ENCODE measurements at regions not wholly inside any gene's neighbourhood (a gene's known extent, or its start where the extent isn't known, plus 50 kb on each side); places are given as distances from the start of the nearest gene placed in this dataset.

DNA sequence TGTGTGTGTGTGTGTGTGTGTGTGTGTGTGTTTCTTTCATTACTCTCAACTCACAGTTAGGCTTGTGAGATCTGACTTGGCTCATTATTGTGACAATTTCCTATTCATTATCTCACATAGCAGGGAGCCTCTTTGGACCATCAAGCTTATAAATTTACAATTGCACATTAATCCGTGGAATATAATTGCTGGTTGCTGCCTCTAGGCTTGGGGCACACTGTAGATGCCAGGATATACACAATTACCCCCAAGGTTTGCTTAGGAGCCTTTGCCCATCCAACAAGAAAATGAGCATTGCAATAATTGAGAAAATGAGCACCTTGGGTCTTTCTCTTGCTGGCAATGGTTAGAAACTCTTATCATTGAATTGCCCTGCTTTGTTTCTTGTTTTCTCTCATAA, 161.6 kb upstream of the DMRTA1 start:
- DNase-seq (ENCODE audit: low read depth in 2 of 2), result no peak
- no peaks in the 10 kb centered on the region for H3K9me3 ChIP-seq (ENCODE audit: control insufficient read depth, insufficient read depth, low read depth, low read length)
- no peaks in the 10 kb centered on the region for H4K20me1 ChIP-seq (ENCODE audit: control insufficient read depth, extremely low read depth, insufficient read depth, low read length)
- H3K79me2 ChIP-seq (ENCODE audit: control insufficient read depth, insufficient read depth, low read length), result no peaks in the 10 kb centered on the region
- no peaks in the 10 kb centered on the region for H3K4me1 ChIP-seq (ENCODE audit: control insufficient read depth, extremely low read depth, insufficient read depth, low read length)
- H3K36me3 ChIP-seq (ENCODE audit: control insufficient read depth, insufficient read depth, low read length), result no peaks in the 10 kb centered on the region
- H2AFZ ChIP-seq (ENCODE audit: low read length), result no peak overlapping the region
- no peak overlapping the region for H3K27ac ChIP-seq (ENCODE audit: insufficient read depth, low read length)
- no peak for TF ChIP-seq EZH2 (IDR thresholded peaks at IDR 0.05; ENCODE audit: low read length, missing control alignments)
- TF ChIP-seq, protein P1, sequence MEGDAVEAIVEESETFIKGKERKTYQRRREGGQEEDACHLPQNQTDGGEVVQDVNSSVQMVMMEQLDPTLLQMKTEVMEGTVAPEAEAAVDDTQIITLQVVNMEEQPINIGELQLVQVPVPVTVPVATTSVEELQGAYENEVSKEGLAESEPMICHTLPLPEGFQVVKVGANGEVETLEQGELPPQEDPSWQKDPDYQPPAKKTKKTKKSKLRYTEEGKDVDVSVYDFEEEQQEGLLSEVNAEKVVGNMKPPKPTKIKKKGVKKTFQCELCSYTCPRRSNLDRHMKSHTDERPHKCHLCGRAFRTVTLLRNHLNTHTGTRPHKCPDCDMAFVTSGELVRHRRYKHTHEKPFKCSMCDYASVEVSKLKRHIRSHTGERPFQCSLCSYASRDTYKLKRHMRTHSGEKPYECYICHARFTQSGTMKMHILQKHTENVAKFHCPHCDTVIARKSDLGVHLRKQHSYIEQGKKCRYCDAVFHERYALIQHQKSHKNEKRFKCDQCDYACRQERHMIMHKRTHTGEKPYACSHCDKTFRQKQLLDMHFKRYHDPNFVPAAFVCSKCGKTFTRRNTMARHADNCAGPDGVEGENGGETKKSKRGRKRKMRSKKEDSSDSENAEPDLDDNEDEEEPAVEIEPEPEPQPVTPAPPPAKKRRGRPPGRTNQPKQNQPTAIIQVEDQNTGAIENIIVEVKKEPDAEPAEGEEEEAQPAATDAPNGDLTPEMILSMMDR (conservative IDR thresholded peaks at IDR 0.05 in 1 of 2, IDR thresholded peaks at IDR 0.05 in 1 of 2; ENCODE audit: low read depth in 1 of 2, low read length in 2 of 2), result no peak
- no peak overlapping the region for H3K9ac ChIP-seq (ENCODE audit: insufficient read depth, low read length)
- no peaks in the 10 kb centered on the region for H3K27me3 ChIP-seq (ENCODE audit: control insufficient read depth, insufficient read depth, low read length)
- H3K4me3 ChIP-seq (replicated peaks in 1 of 4; ENCODE audit: control extremely low read depth in 1 of 4, insufficient read depth in 1 of 4, low read depth in 3 of 4, low read length in 4 of 4), result no peak overlapping the region
- H3K4me2 ChIP-seq (ENCODE audit: extremely low read depth, insufficient read depth, low read length), result no peak overlapping the region

- no peak overlapping the region for H3K4me2 ChIP-seq (ENCODE audit: extremely low read depth, insufficient read depth, low read length)
- no peak overlapping the region for H3K4me3 ChIP-seq (replicated peaks in 1 of 4; ENCODE audit: control extremely low read depth in 1 of 4, insufficient read depth in 1 of 4, low read depth in 3 of 4, low read length in 4 of 4)
- no peaks in the 10 kb centered on the region for H3K79me2 ChIP-seq (ENCODE audit: control insufficient read depth, insufficient read depth, low read length)
- H3K9me3 ChIP-seq (ENCODE audit: control insufficient read depth, insufficient read depth, low read depth, low read length), result no peaks in the 10 kb centered on the region
- no peak overlapping the region for H3K9ac ChIP-seq (ENCODE audit: insufficient read depth, low read length)
- no peak overlapping the region for H2AFZ ChIP-seq (ENCODE audit: low read length)
- no peak overlapping the region for H3K27ac ChIP-seq (ENCODE audit: insufficient read depth, low read length)
- no peak for DNase-seq (ENCODE audit: low read depth in 2 of 2)
- no peaks in the 10 kb centered on the region for H3K36me3 ChIP-seq (ENCODE audit: control insufficient read depth, insufficient read depth, low read length)
- H3K27me3 ChIP-seq (ENCODE audit: control insufficient read depth, insufficient read depth, low read length), result no peaks in the 10 kb centered on the region
- H4K20me1 ChIP-seq (ENCODE audit: control insufficient read depth, extremely low read depth, insufficient read depth, low read length), result no peaks in the 10 kb centered on the region
- TF ChIP-seq, protein P1 (conservative IDR thresholded peaks at IDR 0.05 in 1 of 2, IDR thresholded peaks at IDR 0.05 in 1 of 2; ENCODE audit: low read depth in 1 of 2, low read length in 2 of 2), result no peak
- TF ChIP-seq EZH2 (IDR thresholded peaks at IDR 0.05; ENCODE audit: low read length, missing control alignments), result no peak
- H3K4me1 ChIP-seq (ENCODE audit: control insufficient read depth, extremely low read depth, insufficient read depth, low read length), result no peaks in the 10 kb centered on the region
Observed at GRCh38 chr9:22286661-22287060, 160.0 kb upstream of the DMRTA1 start.

DNA sequence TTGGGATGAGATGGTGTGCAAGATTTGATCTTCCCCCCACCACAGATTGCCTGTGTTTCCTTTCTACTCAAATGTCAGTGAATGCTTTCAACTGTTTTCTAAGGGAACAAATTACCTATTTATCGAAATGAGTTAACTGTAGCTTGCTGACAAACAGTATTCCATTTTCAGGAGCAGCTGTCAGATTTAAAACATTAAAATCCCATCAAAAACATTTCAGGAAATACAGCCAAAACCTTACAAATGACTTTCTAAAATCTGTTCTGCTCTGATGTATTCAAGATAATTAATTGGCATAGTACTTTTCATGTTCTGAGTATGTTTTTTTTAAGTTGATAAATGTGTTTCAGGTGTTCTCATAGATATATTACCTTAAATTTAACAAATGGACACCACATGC, 158.0 kb upstream of the DMRTA1 start:
- Histone ChIP-seq H3K4me2 (ENCODE audit: extremely low read depth, insufficient read depth, low read length) (no peak overlapping the region), H3K4me3 (replicated peaks in 1 of 4; ENCODE audit: control extremely low read depth in 1 of 4, insufficient read depth in 1 of 4, low read depth in 3 of 4, low read length in 4 of 4) (no peak overlapping the region), H3K4me1 (ENCODE audit: control insufficient read depth, extremely low read depth, insufficient read depth, low read length) (no peaks in the 10 kb centered on the region), H3K27me3 (ENCODE audit: control insufficient read depth, insufficient read depth, low read length) (no peaks in the 10 kb centered on the region), H3K27ac (ENCODE audit: insufficient read depth, low read length) (no peak overlapping the region), H2AFZ (ENCODE audit: low read length) (no peak overlapping the region), H3K9ac (ENCODE audit: insufficient read depth, low read length) (no peak overlapping the region), H3K79me2 (ENCODE audit: control insufficient read depth, insufficient read depth, low read length) (no peaks in the 10 kb centered on the region), H3K9me3 (ENCODE audit: control insufficient read depth, insufficient read depth, low read depth, low read length) (no peaks in the 10 kb centered on the region), H3K36me3 (ENCODE audit: control insufficient read depth, insufficient read depth, low read length) (no peaks in the 10 kb centered on the region), H4K20me1 (ENCODE audit: control insufficient read depth, extremely low read depth, insufficient read depth, low read length) (no peaks in the 10 kb centered on the region)
- TF ChIP-seq, protein P1 (conservative IDR thresholded peaks at IDR 0.05 in 1 of 2, IDR thresholded peaks at IDR 0.05 in 1 of 2; ENCODE audit: low read depth in 1 of 2, low read length in 2 of 2), result no peak
- no peak for DNase-seq (ENCODE audit: low read depth in 2 of 2)

Data from fibroblast of lung (primary cell).